GM19452 (cell line): ENCODE measurements at regions not wholly inside any gene's neighbourhood (a gene's known extent, or its start where the extent isn't known, plus 50 kb on each side); places are given as distances from the start of the nearest gene placed in this dataset.
A peak's percentile ranks its signal among the peaks of the same experiment; 100 is the strongest.
"Not testable (repeated sequence)": the region's sequence is repeated elsewhere in the genome, so short reads cannot be mapped to it uniquely, and the experiment has no call there.

Source experiments
- ATAC-seq: cut with Tn5 transposase; IDR thresholded peaks from one replicate; pipeline ENCODE4 v1.9.1; 2021; ENCODE audit not compliant: unreplicated experiment

DNA sequence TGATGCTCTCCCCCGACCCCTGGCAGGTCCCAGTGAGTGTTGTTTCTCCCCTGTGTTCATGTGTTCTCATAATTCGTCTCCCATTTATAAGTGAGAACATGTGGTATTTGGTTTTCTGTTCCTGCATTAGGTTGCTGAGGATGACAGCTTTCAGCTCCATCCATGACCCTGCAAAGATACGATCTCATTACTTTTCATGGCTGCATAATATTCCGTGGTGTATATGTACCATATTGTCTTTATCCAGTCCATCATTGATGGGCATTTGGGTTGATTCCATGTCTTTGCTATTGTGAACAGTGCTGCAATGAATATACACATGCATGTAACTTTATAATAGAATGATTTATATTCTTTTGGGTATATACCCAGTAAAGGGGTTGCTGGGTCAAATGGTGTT, 321.5 kb downstream of the EMP1 start:
- not testable (repeated sequence) for ATAC-seq

DNA sequence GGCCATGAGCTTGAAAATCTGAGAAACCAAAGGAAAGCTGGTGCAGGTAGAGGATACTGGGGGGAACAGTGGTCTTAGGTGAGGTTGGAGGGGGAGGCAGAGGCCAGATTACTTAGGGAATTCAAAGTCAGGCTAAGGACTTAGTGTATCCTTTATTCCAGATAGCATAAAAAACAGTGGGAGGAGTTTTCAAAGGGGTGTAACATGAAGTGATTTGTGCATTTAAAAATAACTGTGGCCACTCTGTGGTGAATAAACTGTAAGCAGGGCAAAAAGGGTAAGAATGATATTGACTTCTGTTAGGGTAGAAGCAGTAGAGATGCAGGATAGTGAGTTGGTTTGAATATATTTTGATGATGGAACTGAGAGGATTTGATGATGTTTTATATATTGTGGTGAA, 313.2 kb downstream of the EMP1 start:
- no peak for ATAC-seq

- no peak for ATAC-seq
These were observed 309.1 kb downstream of the EMP1 start for GRCh38 chr12:13505636-13506035.

GRCh38 chr12:13505224-13505623, 308.7 kb downstream of the EMP1 start:
- ATAC-seq, result no peak

DNA sequence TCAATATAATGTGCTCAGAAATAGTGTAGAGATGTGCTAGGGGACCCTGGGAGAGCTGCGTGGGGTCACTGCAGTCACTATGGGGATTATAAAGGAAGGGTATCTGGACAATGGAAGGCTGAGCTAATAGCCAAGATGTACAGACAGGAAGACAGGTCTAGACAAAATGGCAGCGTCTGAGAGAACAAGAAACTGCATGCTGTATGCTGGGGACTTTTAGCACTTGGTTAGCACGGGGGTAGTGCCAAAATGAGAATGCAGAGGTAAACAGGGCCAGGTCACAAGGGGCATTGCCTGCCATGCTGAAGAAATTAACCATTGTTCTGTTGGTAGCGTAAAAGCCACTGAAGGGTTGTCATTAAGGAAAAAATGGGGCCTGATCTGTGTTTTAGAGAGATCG, 308.2 kb downstream of the EMP1 start:
- no peak for ATAC-seq

- no peak for ATAC-seq
These were observed 307.5 kb downstream of the EMP1 start for GRCh38 chr12:13504074-13504473.

DNA sequence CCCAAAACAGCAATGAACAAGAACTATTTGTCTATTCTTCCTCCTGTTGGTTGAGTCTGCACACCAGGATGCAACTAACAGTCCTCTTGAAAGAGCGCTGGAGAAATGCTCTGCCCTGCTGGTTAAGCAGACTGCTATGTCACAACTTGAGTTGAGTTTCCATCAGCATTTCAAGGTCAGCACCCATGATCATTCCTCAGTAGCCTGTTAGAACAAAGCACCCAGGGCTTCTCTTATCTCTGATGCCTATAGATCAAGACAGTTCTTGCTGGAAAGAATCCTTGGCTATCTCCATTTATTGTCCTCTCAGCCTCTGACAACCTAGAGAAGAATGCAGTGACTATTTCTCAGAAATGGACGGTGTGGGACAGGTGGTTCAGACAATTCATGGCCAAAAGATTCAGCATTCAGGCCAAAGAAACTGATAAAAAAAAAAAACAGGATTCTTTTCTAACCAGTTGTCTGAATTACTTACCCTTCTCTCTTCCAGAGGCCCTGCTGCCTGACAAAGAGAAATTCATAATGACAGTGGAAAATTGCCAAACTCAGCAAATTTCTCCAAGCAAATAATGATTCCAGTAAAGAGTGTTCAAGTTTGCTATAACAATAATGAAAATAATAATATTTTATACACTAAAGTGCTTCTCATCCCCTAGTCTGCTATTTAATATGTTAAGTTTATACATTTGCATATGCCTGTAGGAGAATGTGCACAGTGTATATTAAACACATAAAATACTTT, 306.7 kb downstream of the EMP1 start:
- no peak for ATAC-seq

- ATAC-seq, result no peak
These were observed 302.5 kb downstream of the EMP1 start for GRCh38 chr12:13499008-13499407.

- ATAC-seq, result no peak
These were observed 299.6 kb downstream of the EMP1 start for GRCh38 chr12:13496111-13496510.

- ATAC-seq, result no peak
These were observed 292.7 kb downstream of the EMP1 start for GRCh38 chr12:13489246-13489645.

DNA sequence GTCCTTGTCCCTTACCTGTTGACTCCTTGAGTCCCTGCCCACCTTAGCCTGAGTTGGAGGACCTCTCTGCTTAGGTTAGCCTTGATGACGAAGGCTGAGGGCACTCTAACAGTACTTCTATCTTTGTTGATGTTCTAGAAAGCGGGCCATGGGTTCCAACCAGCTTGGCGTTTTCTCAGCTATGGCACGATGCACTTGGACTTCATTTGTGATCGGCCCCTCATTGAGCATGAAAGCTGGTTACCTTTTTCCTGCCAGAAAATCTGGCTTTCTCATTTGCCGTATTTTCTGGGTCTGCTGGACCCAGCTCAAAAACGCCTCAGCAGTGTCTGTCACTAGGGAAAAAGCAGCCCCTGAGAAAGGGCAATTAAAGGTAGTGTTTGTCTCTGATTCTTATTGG, 290.8 kb downstream of the EMP1 start:
- no peak for ATAC-seq

GRCh38 chr12:13486794-13487193, 290.3 kb downstream of the EMP1 start:
- ATAC-seq, result no peak

DNA sequence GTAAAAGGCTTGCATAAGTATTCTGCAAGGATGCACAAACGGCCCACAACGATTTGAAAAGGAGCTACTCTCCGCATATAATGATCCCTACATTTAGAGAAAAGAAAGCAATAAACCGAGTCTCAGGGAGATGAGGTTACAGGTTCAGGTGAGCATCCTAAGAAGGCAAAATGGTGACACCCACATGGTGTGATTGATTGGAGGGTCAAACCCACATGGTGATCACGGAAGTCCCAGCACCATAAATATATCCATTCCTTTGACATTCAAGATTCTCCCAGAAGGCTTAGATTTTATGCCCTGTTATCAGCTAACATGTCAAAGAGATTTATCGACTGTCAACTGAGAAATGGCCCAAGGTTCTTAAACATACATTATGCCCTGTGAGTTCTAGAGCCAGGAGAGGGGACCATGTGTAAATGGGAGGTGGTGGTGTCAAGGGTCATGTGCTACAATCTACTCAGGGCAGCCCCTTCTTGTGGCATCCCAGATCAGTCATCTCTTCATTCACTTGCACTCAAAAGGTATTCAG, 282.2 kb downstream of the EMP1 start:
- ATAC-seq, result no peak

DNA sequence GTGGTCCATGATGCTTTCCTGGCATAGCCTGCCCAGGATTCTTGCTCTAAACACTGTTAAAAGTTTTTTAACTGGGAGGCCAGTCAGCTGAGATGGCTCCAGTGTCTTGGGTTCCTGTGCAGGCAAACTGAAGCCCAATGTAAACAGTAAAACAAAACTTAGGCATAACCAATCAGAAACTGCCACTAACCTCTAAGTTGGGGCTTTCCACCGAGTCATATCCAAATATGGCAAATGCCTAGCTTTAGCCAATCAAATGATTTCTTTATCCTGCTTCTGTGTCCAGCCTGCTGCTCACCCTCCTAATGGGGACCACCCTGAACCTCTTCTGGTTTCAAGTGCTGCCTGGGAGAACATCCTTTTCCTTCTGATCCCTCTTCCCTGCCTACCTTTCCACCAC, 277.9 kb downstream of the EMP1 start:
- ATAC-seq, result no peak

GRCh38 chr12:13472690-13473089, 276.2 kb downstream of the EMP1 start:
- ATAC-seq, result peak; percentile 98

DNA sequence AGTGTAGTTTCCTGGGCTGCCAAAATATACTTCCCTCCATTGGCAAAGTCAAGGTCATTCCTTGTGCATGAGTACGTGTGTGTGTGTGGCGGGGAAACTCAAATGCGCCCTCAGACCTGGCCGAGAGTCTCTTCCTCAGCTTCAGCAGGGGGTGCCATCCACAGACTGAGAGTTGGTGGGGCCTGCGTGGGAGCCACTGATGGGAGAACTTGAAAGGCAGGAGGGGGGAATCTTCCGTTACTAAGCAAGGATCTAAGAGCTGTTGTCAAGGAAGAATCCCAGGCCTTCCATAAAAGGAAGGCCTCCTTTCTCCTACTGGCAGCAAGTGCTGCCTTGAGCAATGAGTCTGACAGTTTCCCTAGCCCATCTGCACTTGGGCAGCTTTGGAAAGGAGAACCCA, 274.9 kb downstream of the EMP1 start:
- no peak for ATAC-seq

DNA sequence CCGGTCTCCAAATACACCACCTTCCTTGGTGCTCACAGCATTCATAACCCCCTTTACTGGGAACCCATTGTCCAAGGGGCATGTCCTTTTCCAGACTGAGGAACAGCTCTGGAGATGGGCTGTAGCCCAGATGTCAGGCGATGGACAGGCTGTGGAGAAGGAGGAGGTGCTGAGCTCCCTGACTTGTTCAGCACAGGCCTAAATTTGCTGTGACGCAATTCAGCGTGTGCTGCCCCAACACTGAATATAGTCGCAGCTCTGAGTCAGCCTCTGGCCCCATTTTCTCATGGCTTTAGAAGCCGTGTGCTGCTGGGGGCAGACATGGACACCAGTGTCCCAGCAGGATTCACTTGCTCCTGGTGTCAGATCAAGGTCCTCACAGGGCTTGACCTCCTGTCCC, 269.1 kb downstream of the EMP1 start:
- ATAC-seq, result no peak

- ATAC-seq, result no peak
These were observed 266.7 kb downstream of the EMP1 start for GRCh38 chr12:13463189-13463588.

- no peak for ATAC-seq
These were observed 265.9 kb downstream of the EMP1 start for GRCh38 chr12:13462450-13462849.

GRCh38 chr12:13455778-13456144, 259.2 kb downstream of the EMP1 start:
- ATAC-seq, result no peak

GRCh38 chr12:13454991-13455777, 258.7 kb downstream of the EMP1 start:
- ATAC-seq, result no peak

- ATAC-seq, result no peak
These were observed 256.5 kb downstream of the EMP1 start for GRCh38 chr12:13452955-13453570.
